GM12892 (cell line): ENCODE measurements at regions not wholly inside any gene's neighbourhood (a gene's known extent, or its start where the extent isn't known, plus 50 kb on each side); places are given as distances from the start of the nearest gene placed in this dataset.
"Not testable (repeated sequence)": the region's sequence is repeated elsewhere in the genome, so short reads cannot be mapped to it uniquely, and the experiment has no call there.

Source experiments
- DNase-seq: peaks from one replicate; pipeline ENCODE4 v3.0.0; 2011; ENCODE audit not compliant: insufficient read length
- FAIRE-seq: peaks from 2 replicates; lab custom pipeline; 2011; peaks lifted over from hg19 to GRCh38; lab: Jason Lieb, UNC
- POLR2A ChIP-seq: IDR thresholded peaks from 2 replicates; pipeline ENCODE4 v1.6.1; 2011; ENCODE audit warnings: low read depth, low read length, control low read depth
- POLR2AphosphoS5 ChIP-seq: IDR thresholded peaks from 2 replicates; pipeline ENCODE4 v1.6.1; 2011; ENCODE audit warnings: low read depth, low read length, control low read depth
- TAF1 ChIP-seq: IDR thresholded peaks from 2 replicates; pipeline ENCODE4 v1.6.1; 2011; ENCODE audit warnings: low read depth, mild to moderate bottlenecking, control low read depth, low read length, borderline replicate concordance

GRCh38 chr5:144024090-144024489 is 146.4 kb downstream of the YIPF5 start:
- FAIRE-seq = no peak
- no peak for TF ChIP-seq TAF1
- TF ChIP-seq POLR2A = no peak
- TF ChIP-seq POLR2AphosphoS5 = no peak
- no peak for DNase-seq

DNA sequence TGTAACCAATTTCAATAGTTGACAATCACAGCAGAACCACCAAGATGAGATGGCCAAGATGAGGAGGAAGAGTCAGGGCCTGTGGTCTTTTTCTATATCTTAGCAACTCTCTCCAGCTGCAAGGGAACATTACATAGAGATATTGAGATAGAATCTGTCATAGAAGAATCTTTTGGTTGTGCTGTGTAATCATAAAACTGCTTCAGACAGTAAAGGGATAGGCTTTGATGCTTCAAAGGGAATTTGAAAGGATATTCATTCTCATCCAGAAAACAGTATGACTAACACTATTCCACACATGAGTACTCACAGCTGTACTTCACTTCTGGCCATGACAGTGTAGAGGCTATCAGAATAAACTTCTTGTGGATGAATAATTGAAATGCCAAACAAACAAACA is 145.9 kb downstream of the YIPF5 start:
- FAIRE-seq (no peak), DNase-seq (no peak)
- TF ChIP-seq POLR2AphosphoS5 (no peak), POLR2A (no peak), TAF1 (no peak)

GRCh38 chr5:144026286-144026685 is 144.2 kb downstream of the YIPF5 start:
- no peak for FAIRE-seq
- no peak for DNase-seq
- no peak for TF ChIP-seq POLR2AphosphoS5
- TF ChIP-seq POLR2A = no peak
- no peak for TF ChIP-seq TAF1

GRCh38 chr5:144028058-144028457 is 142.4 kb downstream of the YIPF5 start:
- TF ChIP-seq TAF1 = no peak
- no peak for TF ChIP-seq POLR2AphosphoS5
- no peak for TF ChIP-seq POLR2A
- DNase-seq = no peak
- no peak for FAIRE-seq

- no peak for FAIRE-seq
- no peak for TF ChIP-seq POLR2AphosphoS5
- no peak for TF ChIP-seq POLR2A
- TF ChIP-seq TAF1 = no peak
- no peak for DNase-seq
These were observed 141.8 kb downstream of the YIPF5 start for GRCh38 chr5:144028636-144029035.

DNA sequence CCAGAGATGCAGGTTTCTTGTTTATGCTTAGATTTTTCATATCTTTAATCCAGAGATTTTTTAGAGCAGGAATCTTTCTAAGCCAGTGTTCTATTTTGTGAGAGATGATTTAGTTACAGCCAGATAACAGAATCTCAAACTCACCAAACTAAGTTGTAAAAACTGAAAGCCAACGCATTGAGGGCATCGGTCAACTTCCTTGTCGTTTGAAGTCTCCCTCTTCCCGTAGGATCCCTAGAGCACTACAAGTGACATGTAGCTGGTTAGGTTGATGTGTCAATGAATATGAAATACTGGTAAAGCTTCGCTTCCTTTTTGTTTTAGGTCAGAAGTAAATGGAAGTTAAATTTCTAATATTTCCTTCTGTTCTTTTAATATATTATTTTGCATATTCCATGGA is 139.6 kb downstream of the YIPF5 start:
- FAIRE-seq = no peak
- DNase-seq = no peak
- TF ChIP-seq TAF1 (no peak), POLR2AphosphoS5 (no peak), POLR2A (no peak)

- FAIRE-seq (no peak), DNase-seq (no peak)
- TF ChIP-seq POLR2A = no peak
These were observed 138.1 kb downstream of the YIPF5 start for GRCh38 chr5:144032375-144032774.

- TF ChIP-seq POLR2A (no peak), TAF1 (no peak)
- FAIRE-seq = no peak
- DNase-seq = no peak
These were observed 137.0 kb downstream of the YIPF5 start for GRCh38 chr5:144033486-144033885.

GRCh38 chr5:144035046-144035740 is 135.3 kb downstream of the YIPF5 start:
- FAIRE-seq (no peak), DNase-seq (no peak)
- TF ChIP-seq TAF1 (no peak), POLR2A (no peak), POLR2AphosphoS5 (no peak)

- FAIRE-seq = no peak
- no peak for DNase-seq
- TF ChIP-seq POLR2A (no peak), TAF1 (no peak), POLR2AphosphoS5 (no peak)
These were observed 134.0 kb downstream of the YIPF5 start for GRCh38 chr5:144036476-144036875.

DNA sequence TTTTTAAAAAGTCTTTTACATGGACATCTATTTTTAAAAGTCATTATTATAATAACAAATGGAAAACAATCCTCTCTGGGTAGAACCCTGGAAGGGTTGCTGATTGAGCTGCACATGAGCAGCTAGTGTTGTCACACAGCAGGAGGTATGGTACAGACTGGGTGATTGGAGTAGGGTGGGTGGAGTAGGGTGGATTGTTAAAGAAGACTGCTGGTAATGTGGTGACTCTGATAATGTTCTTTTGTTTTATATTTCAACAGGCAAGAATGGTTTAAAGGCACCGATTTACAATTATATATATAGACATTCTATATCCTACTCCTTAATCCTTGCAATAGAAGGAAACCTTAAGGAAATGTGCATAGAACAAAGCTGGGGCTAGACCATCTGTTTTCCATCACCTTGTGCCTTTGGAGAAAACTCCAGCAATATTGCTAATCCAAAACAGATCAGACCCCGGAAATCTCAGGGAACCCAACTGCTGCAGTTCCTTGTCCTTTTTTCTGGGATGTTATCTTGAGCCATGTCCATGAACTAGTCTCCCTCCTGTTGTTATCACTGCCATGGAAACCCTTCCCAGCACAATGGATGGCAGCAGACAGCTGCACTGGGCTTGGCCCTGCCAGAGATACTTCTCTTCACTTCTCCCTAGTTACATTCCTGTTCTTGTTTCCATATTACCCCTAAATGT is 129.7 kb downstream of the YIPF5 start:
- FAIRE-seq = no peak
- DNase-seq = no peak
- TF ChIP-seq POLR2A (no peak), POLR2AphosphoS5 (no peak), TAF1 (no peak)

- no peak for DNase-seq
- TF ChIP-seq POLR2AphosphoS5 (no peak), TAF1 (no peak), POLR2A (no peak)
- no peak for FAIRE-seq
These were observed 128.3 kb downstream of the YIPF5 start for GRCh38 chr5:144042156-144042555.

DNA sequence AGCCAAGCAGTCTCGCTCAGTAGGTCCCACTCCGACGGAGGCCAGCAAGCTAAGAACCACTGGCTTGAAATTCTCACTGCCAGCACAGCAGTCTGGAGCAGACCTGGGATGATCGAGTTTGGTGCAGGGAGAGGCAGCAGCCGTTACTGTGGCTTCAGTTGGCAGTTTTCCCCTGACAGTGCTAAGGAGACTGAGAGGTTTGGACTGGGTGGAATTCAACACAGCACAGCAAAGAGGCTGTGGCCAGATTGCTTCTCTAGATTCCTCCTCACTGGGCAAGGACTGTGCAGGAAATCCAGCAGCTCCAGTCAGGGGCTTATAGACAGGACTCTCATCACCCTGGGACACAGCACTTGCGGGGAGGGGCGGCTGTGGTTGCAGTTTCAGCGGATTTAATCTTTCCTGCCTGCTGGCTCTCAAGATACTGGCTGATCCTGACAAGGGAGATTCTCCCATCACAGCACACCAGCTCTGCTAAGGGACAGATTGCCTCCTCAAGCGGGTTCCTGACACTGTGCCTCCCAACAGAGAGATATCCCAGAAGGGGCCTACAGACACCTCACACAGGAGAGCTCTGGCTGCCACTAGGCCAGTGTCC is 122.1 kb downstream of the YIPF5 start:
- DNase-seq (no peak), FAIRE-seq (no peak)
- no peak for TF ChIP-seq TAF1
- TF ChIP-seq POLR2AphosphoS5 = no peak
- no peak for TF ChIP-seq POLR2A

DNA sequence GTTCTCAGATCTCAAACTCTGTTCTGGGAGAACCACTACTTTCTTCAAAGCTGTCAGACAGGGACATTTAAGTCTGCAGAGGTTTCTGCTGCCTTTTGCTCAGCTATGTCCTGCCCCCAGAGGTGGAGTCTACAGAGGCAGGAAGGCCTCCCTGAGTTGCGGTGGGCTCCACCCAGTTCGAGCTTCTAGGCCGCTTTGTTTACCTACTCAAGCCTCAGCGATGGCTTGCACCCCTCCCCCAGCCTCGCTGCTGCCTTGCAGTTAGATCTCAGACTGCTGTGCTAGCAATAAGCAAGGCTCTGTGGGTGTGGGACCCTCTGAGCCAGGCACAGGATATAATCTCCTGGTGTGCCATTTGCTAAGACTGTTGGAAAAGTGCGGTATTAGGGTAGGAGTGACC is 115.1 kb downstream of the YIPF5 start:
- not testable (repeated sequence) for FAIRE-seq, DNase-seq

- not testable (repeated sequence) for DNase-seq, FAIRE-seq
These were observed 110.4 kb downstream of the YIPF5 start for GRCh38 chr5:144060091-144060490.
